SJSA1 (cell line): ENCODE measurements at regions not wholly inside any gene's neighbourhood (a gene's known extent, or its start where the extent isn't known, plus 50 kb on each side); places are given as distances from the start of the nearest gene placed in this dataset.

ENCODE experiments used
- DNase-seq, 2 experiments: peaks; one replicate each; pipeline ENCODE4 v3.0.0-alpha.2; 2015 to 2020; ENCODE audit warnings: low spot score in 2 of 2, low read depth in 1 of 2
- H3K27ac ChIP-seq: fragments of 250-450 bp; sonication (Bioruptor Pico); 2 replicates; pipeline ENCODE4 v1.5.1; 2020; ENCODE audit warnings: mild to moderate bottlenecking, moderate library complexity
- H3K27me3 ChIP-seq: fragments of 250-450 bp; sonication (Bioruptor Pico); replicated peaks from 2 replicates; pipeline ENCODE4 v1.5.1; 2020; ENCODE audit warnings: mild to moderate bottlenecking, moderate library complexity
- H3K36me3 ChIP-seq: fragments of 250-450 bp; sonication (Bioruptor Pico); 2 replicates; pipeline ENCODE4 v1.5.1; 2020; ENCODE audit warnings: mild to moderate bottlenecking
- H3K4me1 ChIP-seq: fragments of 250-450 bp; sonication (Bioruptor Pico); replicated peaks from 2 replicates; pipeline ENCODE4 v1.6.1; 2021; ENCODE audit warnings: mild to moderate bottlenecking
- H3K4me3 ChIP-seq: fragments of 250-450 bp; sonication (Bioruptor Pico); 2 replicates; pipeline ENCODE4 v1.5.1; 2020; ENCODE audit warnings: mild to moderate bottlenecking
- H3K9me3 ChIP-seq: fragments of 250-450 bp; sonication (Bioruptor Pico); replicated peaks from 2 replicates; pipeline ENCODE4 v1.5.1; 2020; ENCODE audit warnings: mild to moderate bottlenecking

DNA sequence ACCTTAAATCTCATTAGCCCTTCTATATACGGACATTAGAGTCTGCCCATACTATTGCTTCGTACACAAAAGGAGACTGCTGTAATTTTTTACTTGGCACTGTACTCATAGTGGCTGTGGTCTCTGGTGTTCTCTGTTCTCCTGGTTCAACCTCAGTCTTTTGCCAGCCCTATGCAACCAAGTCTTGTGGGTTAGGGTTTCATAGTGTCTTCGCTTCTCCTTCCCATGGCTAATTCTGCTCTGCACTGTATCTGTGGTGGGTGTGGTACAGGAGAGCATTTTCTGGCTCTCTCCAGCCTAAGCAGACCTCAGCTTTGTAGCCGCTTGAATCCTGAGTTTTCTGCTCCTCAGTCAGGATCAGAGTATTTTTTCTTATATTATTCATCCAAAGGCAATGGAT lies 981.2 kb downstream of the SQOR start:
- H3K36me3 ChIP-seq: no peaks in the 10 kb centered on the region
- H3K4me1 ChIP-seq: no peaks in the 10 kb centered on the region
- no peak overlapping the region for H3K27ac ChIP-seq

DNA sequence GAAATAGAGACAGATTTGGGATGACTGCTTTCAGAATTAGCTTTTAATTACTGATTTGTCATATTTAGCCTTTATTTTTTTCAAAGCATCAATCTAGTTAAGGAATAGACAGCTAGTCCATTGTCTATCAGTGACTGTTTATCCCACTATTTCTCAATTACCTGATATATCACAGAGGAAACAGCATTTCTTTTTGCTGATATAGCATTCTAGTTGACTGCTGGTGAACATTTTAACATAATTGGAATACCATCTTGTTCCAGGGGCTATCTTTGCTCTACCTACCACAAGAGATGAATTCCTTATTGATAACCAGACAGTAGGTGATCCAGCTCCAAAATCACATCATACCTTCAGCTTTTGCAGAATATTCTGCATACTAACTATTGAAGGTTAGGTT lies 982.7 kb downstream of the SQOR start:
- Histone ChIP-seq H3K27ac (no peak overlapping the region), H3K4me3 (no peak overlapping the region), H3K9me3 (peaks cover 9% of the 10 kb centered on the region; the same call in 1 of the 2 replicates), H3K4me1 (no peaks in the 10 kb centered on the region), H3K27me3 (no peaks in the 10 kb centered on the region), H3K36me3 (no peaks in the 10 kb centered on the region)
- no peak for DNase-seq

More for the DNA sequence above, 981.2 kb downstream of the SQOR start:
- Histone ChIP-seq H3K27me3 (no peaks in the 10 kb centered on the region), H3K9me3 (peaks cover 9% of the 10 kb centered on the region; the same call in 1 of the 2 replicates), H3K4me3 (no peak overlapping the region)
- no peak for DNase-seq

DNA sequence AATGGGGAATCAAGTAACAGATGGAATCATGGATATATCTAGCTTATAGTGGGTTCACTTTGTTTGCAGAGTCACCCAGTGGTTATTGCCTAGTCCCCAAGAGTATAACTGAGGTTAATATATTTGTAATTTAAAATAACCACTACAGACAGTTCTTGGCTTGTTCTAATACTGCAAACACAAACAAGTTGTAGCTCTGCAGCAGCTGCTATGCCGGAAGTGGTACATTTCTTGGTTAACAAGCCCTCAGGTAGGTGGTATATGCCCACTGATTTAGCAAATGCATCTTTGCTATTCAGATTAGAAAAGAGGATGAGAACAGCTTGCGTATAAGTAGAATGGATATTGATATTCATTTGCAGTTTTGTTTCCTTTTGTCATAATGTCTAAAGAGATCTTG lies 984.2 kb downstream of the SQOR start:
- Histone ChIP-seq H3K36me3 (no peaks in the 10 kb centered on the region), H3K4me1 (no peaks in the 10 kb centered on the region), H3K27ac (no peak overlapping the region), H3K4me3 (no peak overlapping the region), H3K9me3 (peaks cover 9% of the 10 kb centered on the region; the same call in 1 of the 2 replicates), H3K27me3 (no peaks in the 10 kb centered on the region)
- DNase-seq: no peak

DNA sequence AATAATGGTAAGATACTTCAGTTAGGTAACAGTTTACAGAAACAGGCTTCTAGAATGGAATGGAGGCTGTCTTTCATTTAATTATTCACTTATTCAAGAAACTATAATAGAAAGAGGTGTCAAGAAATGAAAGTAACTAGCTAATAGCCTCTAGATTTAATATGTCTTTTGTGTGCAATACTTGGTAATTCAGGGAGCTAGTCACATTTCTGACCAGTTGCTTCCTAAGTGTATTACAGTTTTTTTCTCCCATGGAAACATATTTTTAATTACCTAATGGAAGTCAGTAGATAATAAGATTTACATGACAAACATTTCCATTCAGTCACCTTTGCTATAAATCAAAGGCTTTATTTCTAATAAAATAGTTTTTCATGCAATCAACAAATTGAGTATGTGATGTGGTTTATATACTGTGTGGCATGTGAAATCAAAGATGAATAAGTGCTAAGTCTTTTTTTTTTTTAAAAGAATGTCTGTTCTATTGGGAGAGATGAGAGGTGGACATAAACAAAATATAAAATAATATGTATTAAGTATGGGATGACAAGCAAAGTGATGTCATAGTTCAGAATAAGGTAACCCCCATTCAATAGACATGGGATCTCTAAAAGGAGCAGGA lies 985.7 kb downstream of the SQOR start:
- peaks cover 9% of the 10 kb centered on the region; the same call in 1 of the 2 replicates for H3K9me3 ChIP-seq
- DNase-seq: no peak
- H3K36me3 ChIP-seq: no peaks in the 10 kb centered on the region
- H3K4me3 ChIP-seq: no peak overlapping the region
- no peaks in the 10 kb centered on the region for H3K27me3 ChIP-seq
- no peak overlapping the region for H3K27ac ChIP-seq
- H3K4me1 ChIP-seq: no peaks in the 10 kb centered on the region

DNA sequence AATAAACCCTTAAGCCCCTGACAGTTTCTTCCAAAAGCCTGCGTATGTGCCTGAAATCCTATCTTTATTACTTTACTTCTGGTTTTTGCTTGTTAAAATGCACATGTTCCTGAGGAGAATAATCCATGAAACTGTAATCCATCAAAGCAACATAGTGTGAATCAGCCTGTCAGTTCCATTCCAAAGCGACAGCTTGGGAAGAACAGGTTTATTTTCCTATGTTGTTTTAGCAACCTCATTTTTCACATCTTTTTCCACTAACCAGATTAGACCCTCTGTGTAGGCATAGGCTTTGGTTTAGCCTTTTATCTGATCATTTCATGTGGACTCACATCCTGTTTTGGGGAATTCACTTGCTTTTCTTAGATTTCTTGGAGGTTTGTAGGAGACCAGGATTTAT lies 988.0 kb downstream of the SQOR start:
- H3K27ac ChIP-seq: no peak overlapping the region
- H3K4me3 ChIP-seq: no peak overlapping the region
- H3K36me3 ChIP-seq: no peaks in the 10 kb centered on the region
- H3K27me3 ChIP-seq: no peaks in the 10 kb centered on the region
- no peaks in the 10 kb centered on the region for H3K4me1 ChIP-seq
- peaks cover 5% of the 10 kb centered on the region; the same call in 1 of the 2 replicates for H3K9me3 ChIP-seq
- DNase-seq: no peak

DNA sequence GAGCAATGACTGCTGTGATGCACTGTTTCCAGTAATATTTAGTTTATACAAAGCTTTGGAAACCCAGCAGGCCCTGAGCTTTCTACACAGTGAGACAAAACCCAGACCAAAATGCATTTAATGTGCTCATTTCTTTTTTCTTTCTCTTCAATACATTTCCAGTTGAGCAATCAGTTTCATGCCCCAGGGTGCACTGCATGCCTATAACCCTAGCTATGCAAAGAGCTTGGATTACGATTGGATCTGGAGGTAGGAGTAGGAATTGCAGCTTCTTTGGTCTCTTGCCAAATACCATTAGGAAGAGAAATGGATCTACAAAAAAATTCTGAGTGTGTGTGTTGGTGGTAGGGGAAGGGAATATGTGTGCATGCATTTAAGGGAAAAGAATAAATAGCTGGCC lies 1001.4 kb downstream of the SQOR start:
- H3K36me3 ChIP-seq: no peaks in the 10 kb centered on the region
- H3K27me3 ChIP-seq: no peaks in the 10 kb centered on the region
- H3K4me1 ChIP-seq: no peaks in the 10 kb centered on the region
- no peak overlapping the region for H3K4me3 ChIP-seq
- no peak overlapping the region for H3K27ac ChIP-seq
- no peaks in the 10 kb centered on the region for H3K9me3 ChIP-seq
- DNase-seq: no peak

DNA sequence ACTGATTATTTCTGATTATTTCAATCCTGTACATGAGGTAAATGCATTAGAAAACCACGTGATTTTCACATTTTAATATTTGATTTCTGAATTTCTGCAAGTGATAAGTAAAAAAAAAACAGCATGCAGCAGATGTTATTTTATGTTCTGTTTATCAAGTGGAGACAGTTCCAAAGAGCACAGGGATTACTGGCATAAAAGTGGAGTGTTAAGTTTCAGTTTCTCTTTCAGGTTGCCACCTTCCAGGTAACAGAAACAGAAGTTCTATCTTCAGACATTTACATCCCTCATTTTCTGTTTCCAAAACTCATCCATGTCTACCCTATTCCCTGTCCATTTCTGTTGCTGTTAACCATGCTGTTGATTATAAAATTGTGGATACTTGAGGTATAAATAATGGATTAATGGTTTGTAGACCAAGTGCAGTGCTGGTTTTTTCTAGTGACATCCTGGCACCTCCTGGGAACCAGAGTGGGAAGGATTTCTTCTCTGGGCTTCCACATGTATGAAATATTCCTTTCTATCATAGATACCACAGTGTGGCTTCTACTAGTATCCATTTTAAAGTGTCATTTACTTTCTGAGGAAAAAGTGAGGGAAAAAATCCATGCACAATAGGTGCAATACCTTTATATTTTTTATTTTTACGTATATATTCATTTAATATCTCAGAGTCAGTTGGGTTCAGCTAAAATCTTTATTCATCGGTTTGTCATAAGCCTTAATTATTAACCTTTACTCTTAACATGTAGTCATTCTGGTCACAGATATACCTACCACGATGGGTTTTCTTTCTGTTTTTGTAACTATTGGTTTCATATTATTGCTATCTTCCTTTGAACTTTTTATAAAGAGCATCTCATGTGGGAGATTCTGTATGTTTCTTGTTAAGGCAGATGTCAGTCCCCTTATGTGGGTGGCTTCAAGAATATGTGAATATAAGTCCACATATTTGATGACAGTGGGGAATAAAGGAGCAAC lies 1010.0 kb downstream of the SQOR start:
- no peak for DNase-seq
- H3K27ac ChIP-seq: no peak overlapping the region
- H3K9me3 ChIP-seq: no peaks in the 10 kb centered on the region

DNA sequence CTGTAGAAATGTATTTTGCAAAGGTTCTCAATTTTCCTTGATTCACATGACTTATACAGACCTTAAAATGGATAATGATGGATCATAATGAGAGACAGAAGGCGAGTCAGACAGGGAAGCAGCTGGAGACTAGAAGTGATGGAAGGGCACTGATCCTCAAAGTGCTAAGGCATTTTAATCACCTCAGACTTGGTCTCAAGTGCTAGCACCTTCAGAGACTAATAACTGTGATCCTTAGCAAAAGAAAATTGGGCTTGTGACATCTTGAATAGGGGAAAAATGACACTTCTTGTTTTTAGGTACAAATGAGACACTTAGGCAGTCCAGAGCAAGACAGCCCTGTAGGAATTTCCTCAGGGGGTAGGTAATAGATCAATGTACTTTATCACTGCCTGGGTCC lies 1011.7 kb downstream of the SQOR start:
- Histone ChIP-seq H3K36me3 (no peaks in the 10 kb centered on the region), H3K4me1 (no peaks in the 10 kb centered on the region), H3K9me3 (no peaks in the 10 kb centered on the region), H3K27ac (no peak overlapping the region), H3K4me3 (no peak overlapping the region), H3K27me3 (no peaks in the 10 kb centered on the region)
- DNase-seq: no peak

More for the DNA sequence above, 1010.0 kb downstream of the SQOR start:
- Histone ChIP-seq H3K4me3 (no peak overlapping the region), H3K36me3 (no peaks in the 10 kb centered on the region), H3K27me3 (no peaks in the 10 kb centered on the region), H3K4me1 (no peaks in the 10 kb centered on the region)

DNA sequence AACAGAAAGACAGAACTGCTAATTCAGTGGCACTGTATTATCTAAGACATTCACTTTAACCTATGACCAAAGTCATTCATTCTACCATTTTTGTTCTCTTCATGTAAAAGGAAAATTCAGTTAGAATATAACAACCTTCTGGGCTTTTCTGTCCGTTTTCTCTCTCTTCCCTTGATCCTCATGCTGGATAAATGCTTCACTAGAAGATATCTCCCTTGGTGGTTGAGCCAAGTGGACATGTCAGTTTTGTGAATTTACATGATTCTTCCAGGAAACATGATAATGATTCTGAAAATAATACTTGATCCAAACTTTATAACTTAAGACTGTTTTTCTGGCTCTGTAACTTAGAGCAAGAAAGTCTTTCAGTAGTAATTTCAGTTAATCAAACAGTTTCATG lies 1012.2 kb downstream of the SQOR start:
- DNase-seq: no peak
- H3K27me3 ChIP-seq: no peaks in the 10 kb centered on the region
- no peak overlapping the region for H3K4me3 ChIP-seq

DNA sequence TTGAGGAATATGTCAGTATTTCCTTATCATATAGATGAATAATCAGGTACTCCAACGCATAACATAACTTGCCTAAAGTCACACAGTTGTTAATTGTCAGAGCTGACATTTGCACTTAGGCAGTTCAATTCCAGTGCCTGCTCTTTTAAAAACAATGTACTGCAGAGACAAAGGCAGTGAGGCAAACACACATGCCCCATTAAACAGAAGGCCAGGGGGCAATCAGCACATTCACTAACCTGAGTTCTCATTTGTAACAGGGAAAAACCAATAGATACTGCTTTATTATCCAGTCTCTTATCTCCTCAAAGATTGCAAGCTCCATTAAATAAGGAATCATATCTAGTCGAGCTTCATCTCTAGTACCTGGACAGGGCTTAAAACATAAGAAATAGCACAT lies 1017.4 kb downstream of the SQOR start:
- no peak for DNase-seq
- no peaks in the 10 kb centered on the region for H3K4me1 ChIP-seq
- no peak overlapping the region for H3K4me3 ChIP-seq
- H3K9me3 ChIP-seq: no peaks in the 10 kb centered on the region
- no peaks in the 10 kb centered on the region for H3K27me3 ChIP-seq
- H3K27ac ChIP-seq: no peak overlapping the region
- H3K36me3 ChIP-seq: no peaks in the 10 kb centered on the region

More for the DNA sequence above, 1012.2 kb downstream of the SQOR start:
- no peaks in the 10 kb centered on the region for H3K36me3 ChIP-seq
- H3K9me3 ChIP-seq: no peaks in the 10 kb centered on the region
- H3K4me1 ChIP-seq: no peaks in the 10 kb centered on the region
- no peak overlapping the region for H3K27ac ChIP-seq

DNA sequence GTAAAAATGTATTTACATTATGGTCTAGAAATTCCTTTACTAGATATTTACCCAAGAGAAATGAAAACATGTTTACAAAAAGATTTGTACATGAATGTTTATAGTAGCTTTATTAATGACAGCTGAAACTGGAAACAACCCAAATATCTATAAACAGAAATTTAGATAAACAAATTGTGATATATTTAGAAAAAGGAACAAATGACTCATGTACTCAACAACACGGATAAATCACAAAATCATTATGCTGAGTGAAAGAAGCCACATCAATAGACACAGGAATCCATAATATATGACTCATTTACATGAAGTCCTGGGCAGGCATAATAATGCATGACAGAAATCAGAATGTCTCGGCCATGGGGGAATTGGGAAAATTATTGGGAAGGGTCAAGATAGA lies 1020.2 kb downstream of the SQOR start:
- no peaks in the 10 kb centered on the region for H3K27me3 ChIP-seq
- H3K27ac ChIP-seq: no peak overlapping the region
- no peak overlapping the region for H3K4me3 ChIP-seq
- no peaks in the 10 kb centered on the region for H3K36me3 ChIP-seq
- H3K9me3 ChIP-seq: no peaks in the 10 kb centered on the region
- DNase-seq: no peak
- H3K4me1 ChIP-seq: no peaks in the 10 kb centered on the region

DNA sequence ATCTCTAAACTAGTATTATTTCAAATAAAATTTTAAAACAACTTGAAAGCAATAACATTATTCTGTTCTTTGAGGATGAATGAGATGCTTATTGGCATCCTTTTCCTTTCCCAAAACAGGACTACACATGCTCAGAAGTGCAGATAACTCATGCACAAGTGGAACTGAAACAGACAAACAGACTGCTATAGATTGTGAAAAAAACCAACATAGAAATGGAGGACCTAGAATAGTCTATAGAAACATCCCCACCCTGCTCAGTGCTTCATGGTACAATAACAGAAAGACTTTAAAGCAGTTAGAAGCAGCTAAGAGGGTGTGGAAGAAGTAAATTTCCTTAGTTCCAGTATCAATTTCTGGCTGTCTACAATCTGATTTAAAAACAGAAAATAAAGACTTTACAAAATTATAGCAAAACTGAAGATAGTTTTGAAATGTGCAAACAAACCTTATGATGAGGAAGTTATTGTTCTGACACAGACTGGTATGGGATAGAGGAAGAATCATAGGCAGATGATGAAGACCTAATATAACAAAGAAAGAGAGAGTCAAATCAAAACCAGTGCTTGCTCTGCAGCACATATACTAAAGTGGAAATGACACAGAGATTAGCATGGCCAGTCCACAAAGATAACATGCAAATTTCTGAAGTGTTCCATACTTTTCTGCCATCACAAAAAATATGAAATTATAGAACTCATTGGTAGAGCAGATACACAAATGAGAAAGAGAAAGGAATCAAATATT lies 1025.4 kb downstream of the SQOR start:
- H3K27me3 ChIP-seq: no peaks in the 10 kb centered on the region
- H3K36me3 ChIP-seq: no peaks in the 10 kb centered on the region
- H3K4me3 ChIP-seq: no peak overlapping the region
- no peaks in the 10 kb centered on the region for H3K4me1 ChIP-seq
- DNase-seq: no peak
- H3K27ac ChIP-seq: no peak overlapping the region
- H3K9me3 ChIP-seq: no peaks in the 10 kb centered on the region

DNA sequence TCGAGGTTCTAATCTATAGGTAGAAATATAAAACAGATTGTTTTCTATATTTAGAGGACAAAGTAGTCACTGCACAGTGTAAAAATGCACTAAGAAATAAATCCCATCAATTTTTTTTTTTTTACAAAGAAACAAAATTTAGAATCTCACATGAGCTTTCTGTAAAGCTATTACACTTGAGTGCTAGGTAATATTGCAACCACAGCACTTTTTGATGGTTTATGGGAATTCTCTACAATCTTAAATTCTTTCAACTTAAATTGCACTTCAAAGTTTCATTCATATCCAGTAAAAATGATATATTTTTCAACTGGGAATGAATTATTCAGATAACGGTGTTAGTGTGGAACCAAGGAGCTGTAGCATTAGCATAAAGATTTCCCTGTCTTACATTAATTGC lies 1035.4 kb downstream of the SQOR start:
- H3K4me3 ChIP-seq: no peak overlapping the region
- H3K27ac ChIP-seq: no peak overlapping the region
- no peaks in the 10 kb centered on the region for H3K4me1 ChIP-seq
- no peaks in the 10 kb centered on the region for H3K27me3 ChIP-seq
- no peaks in the 10 kb centered on the region for H3K36me3 ChIP-seq
- DNase-seq: no peak
- no peaks in the 10 kb centered on the region for H3K9me3 ChIP-seq

DNA sequence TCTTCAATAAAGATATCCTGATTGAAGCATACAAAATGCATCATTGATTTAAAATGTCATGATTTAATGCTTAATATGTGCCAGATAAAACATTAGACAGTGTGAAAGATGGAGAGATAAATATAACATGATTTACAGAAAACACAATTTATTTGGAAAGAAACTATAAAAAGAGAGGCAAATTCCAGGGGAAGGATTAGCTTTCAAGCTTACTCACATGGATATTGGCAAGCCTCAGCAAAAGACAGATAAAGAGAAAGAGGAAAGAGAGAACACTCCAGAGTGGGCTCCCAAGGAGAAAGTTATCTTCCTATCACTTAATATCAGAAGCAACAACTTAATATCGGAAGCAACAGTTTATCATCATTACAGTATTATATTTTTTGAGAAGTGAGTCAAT lies 1036.5 kb downstream of the SQOR start:
- no peaks in the 10 kb centered on the region for H3K4me1 ChIP-seq
- H3K27ac ChIP-seq: no peak overlapping the region
- H3K27me3 ChIP-seq: no peaks in the 10 kb centered on the region
- H3K9me3 ChIP-seq: no peaks in the 10 kb centered on the region
- no peak overlapping the region for H3K4me3 ChIP-seq
- H3K36me3 ChIP-seq: no peaks in the 10 kb centered on the region
- no peak for DNase-seq
